ENCODE measurements at regions not wholly inside any gene's neighbourhood (a gene's known extent, or its start where the extent isn't known, plus 50 kb on each side); places are given as distances from the start of the nearest gene placed in this dataset.

DNA sequence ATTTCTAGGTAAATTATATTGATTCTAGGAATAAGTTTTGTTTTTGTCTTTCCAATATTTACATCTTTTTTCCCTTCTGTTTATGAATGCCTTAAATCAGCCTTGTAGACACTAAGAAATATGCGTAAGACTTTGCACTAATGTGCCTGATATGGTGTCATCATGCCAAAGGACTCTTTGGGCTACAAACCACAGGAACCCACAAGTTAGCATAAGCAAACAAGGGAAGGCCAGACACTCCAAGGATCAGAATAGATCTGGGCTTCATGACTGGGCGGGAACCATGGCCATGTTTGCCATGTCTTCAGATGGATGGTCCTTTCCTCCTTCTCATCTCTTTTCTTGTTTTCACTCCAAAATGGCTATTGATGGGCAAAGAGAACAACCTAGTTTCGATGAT is 242.2 kb upstream of the CHRNA7 start:
- intact Hi-C loops (cut with DNase I; ENCODE audit: low total_unique reads), result no loop called here
- no peaks in the 10 kb centered on the region for H3K27me3 ChIP-seq
- TF ChIP-seq, protein P1, sequence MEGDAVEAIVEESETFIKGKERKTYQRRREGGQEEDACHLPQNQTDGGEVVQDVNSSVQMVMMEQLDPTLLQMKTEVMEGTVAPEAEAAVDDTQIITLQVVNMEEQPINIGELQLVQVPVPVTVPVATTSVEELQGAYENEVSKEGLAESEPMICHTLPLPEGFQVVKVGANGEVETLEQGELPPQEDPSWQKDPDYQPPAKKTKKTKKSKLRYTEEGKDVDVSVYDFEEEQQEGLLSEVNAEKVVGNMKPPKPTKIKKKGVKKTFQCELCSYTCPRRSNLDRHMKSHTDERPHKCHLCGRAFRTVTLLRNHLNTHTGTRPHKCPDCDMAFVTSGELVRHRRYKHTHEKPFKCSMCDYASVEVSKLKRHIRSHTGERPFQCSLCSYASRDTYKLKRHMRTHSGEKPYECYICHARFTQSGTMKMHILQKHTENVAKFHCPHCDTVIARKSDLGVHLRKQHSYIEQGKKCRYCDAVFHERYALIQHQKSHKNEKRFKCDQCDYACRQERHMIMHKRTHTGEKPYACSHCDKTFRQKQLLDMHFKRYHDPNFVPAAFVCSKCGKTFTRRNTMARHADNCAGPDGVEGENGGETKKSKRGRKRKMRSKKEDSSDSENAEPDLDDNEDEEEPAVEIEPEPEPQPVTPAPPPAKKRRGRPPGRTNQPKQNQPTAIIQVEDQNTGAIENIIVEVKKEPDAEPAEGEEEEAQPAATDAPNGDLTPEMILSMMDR (IDR thresholded peaks at IDR 0.05), result no peak
- TF ChIP-seq POLR2A (IDR thresholded peaks at IDR 0.05), result no peak
- 74 to 92% methylated on average over 3 of the region's 3 CpGs for WGBS, 2 donors
- no peak for DNase-seq
- H3K9me3 ChIP-seq, result no peaks in the 10 kb centered on the region
- H3K4me3 ChIP-seq, result no peak overlapping the region
- H3K27ac ChIP-seq, result no peak overlapping the region
- H3K4me1 ChIP-seq, result no peaks in the 10 kb centered on the region
- H3K36me3 ChIP-seq (ENCODE audit: low read depth, missing control alignments), result no peaks in the 10 kb centered on the region

DNA sequence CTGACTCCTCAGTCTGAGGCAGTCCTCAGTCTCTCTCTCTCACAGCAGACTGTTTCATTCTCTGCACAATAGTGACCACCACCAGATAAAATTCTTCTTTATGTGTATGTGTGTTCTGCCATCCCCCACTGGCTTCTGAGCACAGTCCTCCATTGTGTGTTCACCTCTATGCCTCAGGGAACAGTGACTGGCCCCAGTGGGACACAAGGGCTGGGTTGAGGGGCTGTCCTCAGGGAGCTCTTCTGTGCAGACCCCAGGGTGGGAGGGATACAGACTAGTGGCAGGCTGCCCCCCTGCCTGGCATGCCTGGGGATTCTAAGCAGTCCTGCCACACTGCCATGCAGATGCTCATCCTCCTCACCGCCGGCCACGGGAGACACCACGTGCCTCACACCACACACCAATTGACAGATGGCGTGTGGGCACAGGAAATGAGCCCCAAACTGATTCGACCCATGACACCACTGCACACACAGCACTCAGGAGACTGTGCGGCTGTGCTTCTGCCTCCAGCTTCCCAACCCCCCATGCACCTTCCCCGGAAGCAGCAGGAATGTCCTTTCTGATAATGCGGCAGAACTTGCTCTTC is 237.6 kb upstream of the CHRNA7 start:
- WGBS, 2 donors, result 80 to 94% methylated on average over 1 to 9 of the region's 9 CpGs
- no peak for DNase-seq
- H3K27me3 ChIP-seq, result no peaks in the 10 kb centered on the region
- intact Hi-C loops (cut with DNase I; ENCODE audit: low total_unique reads), result no loop called here
- TF ChIP-seq, protein P1 (IDR thresholded peaks at IDR 0.05), result no peak
- no peak for TF ChIP-seq POLR2A (IDR thresholded peaks at IDR 0.05)
- no peaks in the 10 kb centered on the region for H3K9me3 ChIP-seq
- H3K27ac ChIP-seq, result no peak overlapping the region
- no peaks in the 10 kb centered on the region for H3K4me1 ChIP-seq
- no peak overlapping the region for H3K4me3 ChIP-seq
- H3K36me3 ChIP-seq (ENCODE audit: low read depth, missing control alignments), result no peaks in the 10 kb centered on the region

DNA sequence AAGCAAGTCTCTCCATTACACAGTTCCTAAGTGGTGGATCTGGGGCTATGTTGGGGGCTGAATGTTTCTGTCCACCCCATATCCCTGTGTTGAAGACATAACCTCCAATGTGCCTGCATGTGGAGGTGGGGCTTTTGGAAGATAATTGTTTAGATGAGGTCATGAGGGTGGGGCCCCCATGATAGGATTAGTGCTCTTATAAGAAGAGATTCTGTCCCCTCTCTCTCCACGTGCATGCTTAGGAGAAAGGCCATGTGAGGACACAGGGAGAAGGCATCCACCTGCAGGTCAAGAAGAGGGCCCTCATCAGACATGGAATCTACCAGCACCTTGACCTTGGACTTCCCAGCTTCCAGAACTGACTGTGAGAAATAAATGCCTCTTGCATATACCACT is 231.0 kb upstream of the CHRNA7 start:
- no peak for TF ChIP-seq POLR2A (IDR thresholded peaks at IDR 0.05)
- TF ChIP-seq, protein P1 (IDR thresholded peaks at IDR 0.05), result no peak
- Histone ChIP-seq H3K4me1 (no peaks in the 10 kb centered on the region), H3K27me3 (no peaks in the 10 kb centered on the region), H3K9me3 (no peaks in the 10 kb centered on the region), H3K4me3 (no peak overlapping the region), H3K36me3 (ENCODE audit: low read depth, missing control alignments) (no peaks in the 10 kb centered on the region), H3K27ac (no peak overlapping the region)
- WGBS, 2 donors, result 80 to 90% methylated on average over 1 of the region's 1 CpG
- no peak for DNase-seq
- intact Hi-C loops (cut with DNase I; ENCODE audit: low total_unique reads), result no loop called here

DNA sequence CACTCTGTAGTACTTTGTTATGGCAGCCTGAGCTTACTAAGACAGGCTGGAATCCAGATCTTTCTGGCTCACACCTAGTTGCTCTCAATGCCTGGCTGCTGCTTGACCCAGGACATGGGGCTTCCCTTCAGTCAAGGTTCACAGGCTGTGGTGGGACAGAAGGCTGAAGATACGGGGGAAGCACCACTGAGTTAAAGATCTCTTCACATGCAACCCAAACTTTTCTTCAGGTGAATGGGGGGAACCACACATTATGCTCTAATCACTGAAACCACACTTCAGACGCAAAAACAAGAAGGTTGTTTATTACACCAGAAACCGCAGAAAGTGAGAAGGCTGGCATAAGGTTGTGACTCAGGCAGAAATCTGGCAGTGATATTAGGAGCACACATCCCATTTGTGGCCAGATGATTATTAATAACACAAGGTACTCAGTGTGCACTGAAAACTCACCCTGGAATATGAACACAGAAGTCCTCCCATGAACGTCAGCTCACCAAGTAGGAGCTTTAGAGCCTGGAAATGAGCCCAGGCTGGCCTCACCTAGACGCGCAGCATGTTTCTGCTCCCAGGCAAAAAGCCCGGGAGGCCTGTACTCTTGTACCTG is 230.5 kb upstream of the CHRNA7 start:
- Histone ChIP-seq H3K27me3 (no peaks in the 10 kb centered on the region), H3K9me3 (no peaks in the 10 kb centered on the region), H3K27ac (no peak overlapping the region), H3K4me3 (no peak overlapping the region), H3K4me1 (no peaks in the 10 kb centered on the region), H3K36me3 (ENCODE audit: low read depth, missing control alignments) (no peaks in the 10 kb centered on the region)
- TF ChIP-seq POLR2A (IDR thresholded peaks at IDR 0.05), result no peak
- TF ChIP-seq, protein P1 (IDR thresholded peaks at IDR 0.05), result no peak
- WGBS, 2 donors, result 81 to 88% methylated on average over 7 of the region's 7 CpGs
- intact Hi-C loops (cut with DNase I; ENCODE audit: low total_unique reads), result no loop called here
- DNase-seq, result no peak

DNA sequence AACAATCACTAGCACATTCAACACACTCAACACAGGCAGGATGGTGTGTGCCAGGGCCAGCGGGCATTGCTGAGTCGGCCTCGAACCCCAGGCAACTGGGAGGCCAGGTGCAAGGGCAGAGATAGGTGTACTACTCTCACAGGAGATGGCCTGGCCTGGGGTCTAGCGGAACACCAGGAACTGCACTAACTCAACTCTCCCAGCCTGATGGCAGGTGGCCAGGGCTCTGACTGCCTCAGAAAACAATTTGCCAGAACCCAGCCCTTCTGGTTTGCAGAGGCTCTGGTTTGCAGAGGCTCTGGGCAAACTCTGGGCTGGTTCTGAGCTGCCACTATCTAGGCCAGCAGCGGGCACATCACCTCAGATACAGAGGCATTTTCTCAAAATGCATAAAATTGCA is 229.2 kb upstream of the CHRNA7 start:
- Histone ChIP-seq H3K27ac (no peak overlapping the region), H3K4me1 (no peaks in the 10 kb centered on the region), H3K4me3 (no peak overlapping the region), H3K27me3 (no peaks in the 10 kb centered on the region), H3K36me3 (ENCODE audit: low read depth, missing control alignments) (no peaks in the 10 kb centered on the region), H3K9me3 (no peaks in the 10 kb centered on the region)
- DNase-seq, result peak; percentile 30
- intact Hi-C loops (cut with DNase I; ENCODE audit: low total_unique reads), result no loop called here
- WGBS, 2 donors, result 62 to 73% methylated on average over 4 to 5 of the region's 5 CpGs
- TF ChIP-seq, protein P1 (IDR thresholded peaks at IDR 0.05), result no peak
- no peak for TF ChIP-seq POLR2A (IDR thresholded peaks at IDR 0.05)

Data from testis (tissue), 2 donors.